Esophagus muscularis mucosa (tissue), 4 donors: ENCODE measurements at regions not wholly inside any gene's neighbourhood (a gene's known extent, or its start where the extent isn't known, plus 50 kb on each side); places are given as distances from the start of the nearest gene placed in this dataset.

Experiments
- CTCF ChIP-seq, 3 experiments: fragments of 200-600 bp in 2 of 3; fragments of 450-650 bp in 1 of 3; sonication (generic) in 2 of 3; IDR thresholded peaks; one replicate each; pipeline ENCODE4 v1.5.1; 2017 to 2019; ENCODE audit warnings: antibody characterized with exemption in 3 of 3, mild to moderate bottlenecking in 2 of 3, moderate library complexity in 1 of 3
- EP300 ChIP-seq: sonication (generic); formaldehyde crosslinking; IDR thresholded peaks from one replicate; pipeline ENCODE4 v1.6.1; 2017; ENCODE audit warnings: antibody characterized with exemption
- POLR2A ChIP-seq: fragments of 450-650 bp; IDR thresholded peaks from one replicate; pipeline ENCODE4 v1.6.1; 2017; ENCODE audit warnings: antibody characterized with exemption, moderate library complexity, mild to moderate bottlenecking, low read depth

GRCh38 chr4:122229857-122230256 is 77.7 kb downstream of the BLTP1 start:
- TF ChIP-seq POLR2A (no peak), CTCF (IDR thresholded peaks at IDR 0.05) (no peak), EP300 (no peak)
